ENCODE measurements at regions not wholly inside any gene's neighbourhood (a gene's known extent, or its start where the extent isn't known, plus 50 kb on each side); places are given as distances from the start of the nearest gene placed in this dataset.

DNA sequence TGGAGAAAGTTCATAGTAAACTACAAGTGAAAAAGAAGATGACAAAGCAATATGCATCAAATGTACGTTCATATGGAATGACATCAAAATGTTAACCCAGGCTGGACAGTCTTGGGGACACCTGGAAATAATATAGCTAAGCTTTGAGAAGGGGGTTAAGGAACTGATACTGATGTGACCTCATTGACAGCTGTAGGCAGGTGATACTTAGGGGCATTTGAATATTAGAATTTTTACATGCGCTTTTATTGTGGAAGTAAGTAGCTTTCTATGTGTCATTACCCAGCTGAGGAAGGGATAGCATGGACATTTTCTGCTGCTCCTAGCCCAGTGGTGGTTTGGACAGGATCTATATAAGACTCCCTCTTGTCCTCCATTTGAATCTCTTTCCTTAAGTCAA lies 299.7 kb downstream of the CWC27 start:
- no peak for DNase-seq

DNA sequence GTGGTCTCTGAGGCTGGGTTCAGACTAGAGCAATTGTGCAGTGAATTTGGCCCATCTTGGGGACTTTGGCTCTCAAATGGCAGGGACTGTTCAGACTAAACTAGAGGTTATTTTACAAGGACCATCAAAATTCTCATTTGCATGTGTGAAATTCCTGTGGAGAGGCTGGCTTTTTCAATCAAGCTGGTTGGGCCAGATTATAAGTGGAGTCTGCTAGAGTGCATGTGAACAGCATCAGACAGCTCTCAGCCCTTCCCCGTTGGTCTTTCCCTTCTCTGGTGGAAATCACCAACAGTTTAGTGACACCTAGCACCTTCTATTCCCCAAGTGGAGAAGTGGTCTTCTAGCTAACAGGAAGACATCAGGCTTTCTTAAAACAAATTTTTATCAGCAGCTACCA lies 301.3 kb downstream of the CWC27 start:
- DNase-seq = peak; percentile 82

DNA sequence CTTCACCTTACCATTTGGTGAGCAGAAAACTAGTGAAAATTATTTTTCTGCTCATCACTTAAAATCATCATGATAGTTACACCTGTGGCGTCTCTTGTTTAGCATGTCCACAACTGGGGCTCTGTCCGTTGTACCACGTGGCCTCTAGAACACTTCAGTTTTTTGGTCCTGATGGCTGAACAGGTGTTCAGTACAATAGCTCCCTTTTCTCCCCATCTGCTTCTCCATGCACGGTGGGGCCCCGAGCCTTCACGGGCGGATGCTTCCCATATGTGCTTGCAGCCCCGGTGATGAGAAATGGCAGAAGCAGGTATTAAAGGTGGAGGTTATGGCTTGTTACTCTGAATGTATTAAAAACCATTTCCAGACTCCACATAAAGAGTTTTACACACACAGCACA lies 304.1 kb downstream of the CWC27 start:
- peak; percentile 63 for DNase-seq

DNA sequence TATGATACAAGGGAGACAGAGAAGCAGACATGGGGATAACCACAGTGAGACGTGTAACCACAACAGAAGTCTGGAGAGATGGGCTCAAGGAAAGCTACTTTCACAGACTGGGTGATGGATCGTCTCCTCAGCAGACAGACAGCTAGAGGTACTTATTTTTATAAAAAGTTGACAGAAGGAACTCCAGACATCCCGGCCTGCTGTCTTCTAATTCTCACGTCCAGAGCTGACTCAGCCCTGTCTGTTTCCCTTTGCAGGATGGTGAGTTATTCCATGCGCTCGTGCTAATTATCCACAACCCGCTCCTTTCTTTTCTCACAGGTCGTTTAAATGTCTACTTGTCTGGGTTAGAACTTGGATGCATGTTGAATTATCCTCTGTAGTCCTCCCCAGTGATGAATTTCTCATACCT lies 304.5 kb downstream of the CWC27 start:
- peak; percentile 96 for DNase-seq

DNA sequence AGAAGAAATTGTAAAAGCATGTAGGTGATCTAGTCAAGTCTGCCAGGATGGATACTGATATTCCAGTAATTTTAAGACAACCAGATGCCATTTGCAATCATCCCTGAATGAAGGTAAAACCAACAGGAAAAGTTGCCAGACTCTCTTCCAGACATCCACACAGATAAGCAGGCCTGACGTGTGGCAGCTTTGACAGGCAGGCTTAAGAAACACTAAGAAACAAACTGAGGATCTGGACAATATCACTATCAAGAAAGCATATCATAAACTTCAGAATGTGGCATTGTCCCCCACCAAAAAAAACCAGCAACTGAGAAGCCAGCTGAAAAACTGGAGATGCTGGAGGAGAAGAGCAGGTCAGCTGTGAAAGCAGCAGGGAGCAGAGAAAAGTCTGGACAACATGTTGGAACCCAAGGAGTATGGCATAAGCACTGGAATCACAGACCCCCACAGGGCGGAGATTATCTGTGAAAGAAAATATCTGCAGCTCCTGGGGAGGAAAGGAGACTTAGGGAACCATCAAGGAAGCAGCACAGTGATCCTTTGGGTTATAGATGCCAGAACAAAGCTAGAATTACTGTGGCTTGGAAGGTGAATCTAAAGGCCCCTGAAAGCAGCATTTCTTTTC lies 307.0 kb downstream of the CWC27 start:
- peak; percentile 82 for DNase-seq

DNA sequence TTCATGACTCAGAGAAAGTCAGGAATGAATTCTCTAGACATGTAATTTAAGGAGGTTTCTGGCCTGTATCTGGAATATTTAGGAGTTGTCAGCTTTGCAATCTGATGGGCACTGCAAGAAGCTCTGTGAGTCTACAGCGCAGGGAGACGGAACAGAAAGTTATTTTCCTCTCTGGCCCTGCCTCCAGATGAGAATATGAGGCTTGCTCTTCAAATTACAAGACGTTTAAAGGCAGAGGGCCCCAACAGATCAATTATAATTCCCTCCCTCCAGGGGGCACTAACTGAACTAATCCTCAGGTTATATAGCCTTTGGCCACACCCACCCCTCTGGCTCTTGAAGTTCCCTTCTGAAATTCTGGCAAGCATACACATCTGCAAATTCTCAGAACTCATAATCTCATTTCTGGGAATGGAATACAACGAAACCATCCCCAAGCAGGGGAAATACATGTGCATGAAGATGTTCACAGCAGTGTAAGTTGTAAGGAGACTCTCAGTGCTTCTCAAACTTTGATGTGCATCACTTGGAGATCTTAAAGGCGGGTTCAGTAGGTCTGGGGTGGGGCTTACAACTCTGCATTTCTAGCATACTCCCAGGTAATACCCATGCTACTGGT lies 307.6 kb downstream of the CWC27 start:
- peak; percentile 80 for DNase-seq

DNA sequence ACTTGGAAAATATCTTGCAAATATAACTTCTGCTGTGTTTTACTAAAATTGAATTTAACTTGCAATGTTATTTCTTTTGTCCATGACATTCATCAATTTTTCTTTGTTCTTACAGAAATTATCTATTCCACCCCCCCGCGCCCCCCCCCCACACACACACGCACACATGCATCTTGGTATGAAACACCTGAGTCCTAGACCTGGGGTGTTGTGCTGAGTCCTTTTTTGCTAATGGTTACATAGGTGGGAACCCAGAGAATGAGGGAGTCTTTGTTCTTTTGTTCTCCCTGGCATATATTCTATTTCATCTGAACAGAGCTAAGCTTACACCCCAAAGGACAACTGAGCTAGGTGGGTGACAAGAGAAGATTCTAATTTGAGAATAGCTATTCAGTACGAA lies 308.9 kb downstream of the CWC27 start:
- no peak for DNase-seq

DNA sequence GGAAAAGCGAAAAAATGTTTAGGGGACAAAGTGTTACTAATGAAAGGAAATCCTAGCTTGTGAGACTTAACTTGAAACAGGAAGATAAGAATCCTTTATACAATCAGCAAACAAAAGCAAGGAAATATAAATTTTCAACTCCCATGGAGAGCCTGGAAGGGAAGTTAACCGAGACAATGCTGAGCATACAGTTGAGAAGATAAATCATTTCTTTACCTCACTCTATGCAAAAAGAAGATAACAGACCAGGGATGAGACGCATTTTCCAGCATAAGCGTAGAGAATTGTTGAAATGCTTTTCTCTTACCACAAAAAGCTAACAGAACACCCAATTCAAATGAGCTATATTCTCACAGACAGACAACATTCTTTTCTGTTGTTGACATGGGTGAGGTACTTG lies 309.6 kb downstream of the CWC27 start:
- no peak for DNase-seq

DNA sequence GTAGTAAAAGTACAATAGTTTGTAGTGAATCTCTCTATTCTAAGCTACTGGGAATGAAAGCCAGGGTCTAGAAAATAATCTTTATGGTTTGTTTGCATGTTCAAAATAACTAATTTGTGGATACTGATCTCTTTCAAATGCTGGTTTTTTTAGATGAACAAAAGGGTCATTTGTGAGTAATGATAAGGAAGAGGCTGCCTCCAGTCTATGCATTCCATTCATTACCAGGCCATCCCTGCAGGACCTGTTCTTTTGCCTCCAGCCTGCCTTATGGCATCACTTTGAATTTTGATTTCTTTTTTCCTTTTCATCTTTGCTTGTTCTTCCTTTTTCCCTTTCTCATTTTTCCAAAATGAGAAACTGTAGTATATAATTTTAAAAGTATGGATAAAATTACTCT lies 312.3 kb downstream of the CWC27 start:
- no peak for DNase-seq

DNA sequence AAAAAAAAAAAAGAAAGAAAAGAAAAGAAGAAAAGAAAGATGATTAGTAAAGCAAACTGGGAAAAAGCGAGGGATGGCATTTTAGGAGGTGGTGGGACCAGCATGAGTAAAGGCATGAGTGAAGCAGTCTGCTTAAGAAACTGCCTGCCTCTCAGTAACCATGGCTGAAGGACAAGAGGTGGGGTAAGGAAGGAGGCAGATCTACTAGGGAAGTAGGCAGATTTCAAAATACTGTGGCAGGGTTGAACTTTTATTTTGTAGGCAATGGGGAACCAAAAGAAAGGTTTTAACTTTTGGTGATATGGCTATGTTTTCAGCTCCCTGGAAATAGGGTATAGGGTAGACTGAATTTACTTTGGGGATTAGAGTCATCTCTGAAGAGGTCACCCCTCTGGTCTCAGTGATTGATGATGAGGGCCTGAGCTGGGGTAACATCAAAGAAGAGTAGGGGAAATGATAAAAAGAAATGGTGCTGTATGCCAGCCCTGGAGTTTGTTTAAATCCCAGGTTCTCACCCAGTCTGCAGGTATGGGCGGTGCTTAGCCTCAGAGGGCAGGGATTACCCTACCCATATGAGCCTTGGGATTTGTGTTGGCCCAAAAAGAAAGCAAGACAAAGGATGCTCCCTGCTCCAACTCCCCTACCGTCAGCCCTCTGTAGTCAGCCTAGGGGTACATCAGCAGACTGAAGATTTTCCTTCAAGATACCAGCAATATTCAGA lies 316.2 kb downstream of the CWC27 start:
- DNase-seq = no peak

DNA sequence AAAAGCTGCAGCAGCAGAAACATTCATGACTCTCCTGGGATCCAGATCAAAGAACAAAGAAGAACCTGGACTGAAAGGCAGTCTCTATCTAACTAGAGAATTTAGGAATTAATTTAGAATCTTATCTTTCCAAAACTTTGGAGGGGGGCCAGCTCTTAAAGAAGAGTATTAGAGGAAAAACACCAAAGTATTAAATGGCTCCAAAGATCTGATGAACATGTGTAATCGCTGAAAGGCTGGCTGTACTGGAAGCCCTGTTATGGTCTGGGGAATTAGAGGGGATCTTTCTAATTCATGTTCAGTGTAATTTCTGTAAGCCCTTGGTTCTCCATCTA lies 316.8 kb downstream of the CWC27 start:
- no peak for DNase-seq

DNA sequence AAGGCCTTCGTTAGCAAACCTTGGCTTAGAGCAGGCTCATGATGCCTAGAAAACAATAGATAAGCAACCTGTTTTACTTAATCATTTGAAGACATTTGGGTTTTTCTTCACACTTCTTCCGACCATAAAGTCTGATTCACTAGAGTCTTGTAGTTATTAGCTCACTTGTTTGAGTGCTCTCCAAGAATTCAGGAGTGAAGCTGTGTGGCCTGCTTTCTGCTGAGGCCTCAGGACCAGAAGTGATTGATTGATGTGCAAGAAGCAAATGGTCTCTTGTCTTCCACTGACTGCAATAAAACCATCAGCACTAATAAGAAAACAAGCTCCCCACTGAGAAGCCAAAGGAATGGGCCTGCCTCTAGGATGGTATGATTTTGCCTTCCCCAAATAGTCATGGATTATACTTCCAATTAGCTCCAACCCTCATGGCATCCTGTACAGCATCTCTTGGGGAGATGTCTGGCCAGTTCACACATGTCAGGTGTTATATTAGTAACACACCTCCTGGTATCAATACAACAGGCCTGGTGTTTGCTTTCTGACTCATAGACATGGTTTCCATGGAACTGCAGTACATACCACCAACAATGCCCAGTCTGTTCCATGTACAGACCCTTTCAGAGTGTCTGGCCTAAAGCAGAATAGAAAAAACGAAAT lies 317.6 kb downstream of the CWC27 start:
- DNase-seq = peak; percentile 89

DNA sequence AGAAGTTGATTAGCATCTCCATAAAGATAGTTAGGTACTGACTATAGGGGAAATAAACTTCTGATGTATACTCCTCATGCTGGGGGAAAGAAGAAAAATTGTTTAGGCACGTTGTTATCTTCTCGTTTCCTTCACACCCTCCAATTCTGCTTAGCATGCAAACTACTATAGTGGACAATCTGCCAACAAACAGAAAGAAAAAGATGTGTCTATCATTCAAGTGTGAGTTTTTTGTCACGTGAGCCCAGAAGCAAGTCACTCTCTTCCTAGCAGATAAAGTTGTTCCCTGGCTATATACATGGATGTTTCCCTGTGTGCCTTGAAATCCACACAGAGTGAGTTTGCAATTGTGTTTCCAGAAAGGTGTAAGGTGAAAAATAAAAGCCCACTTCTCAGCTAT lies 318.4 kb downstream of the CWC27 start:
- DNase-seq = no peak

DNA sequence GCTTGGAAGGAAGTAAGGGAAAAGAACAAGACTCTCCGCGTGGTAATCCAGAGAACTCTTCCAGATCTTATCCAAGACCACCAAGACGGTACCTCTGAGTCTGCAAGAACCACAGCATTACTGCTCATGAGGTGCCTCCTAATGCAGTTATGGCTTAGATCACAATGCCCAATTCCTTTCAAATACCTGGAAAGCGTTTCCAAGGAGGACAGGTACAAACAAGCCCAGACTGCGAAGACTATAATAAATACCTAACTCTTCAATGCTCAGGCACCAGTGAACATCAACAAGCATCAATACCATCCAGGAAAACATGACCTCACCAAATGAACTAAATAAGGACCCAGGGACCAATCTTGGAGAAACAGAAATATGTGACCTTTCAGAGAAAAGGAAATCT lies 325.5 kb downstream of the CWC27 start:
- no peak for DNase-seq

DNA sequence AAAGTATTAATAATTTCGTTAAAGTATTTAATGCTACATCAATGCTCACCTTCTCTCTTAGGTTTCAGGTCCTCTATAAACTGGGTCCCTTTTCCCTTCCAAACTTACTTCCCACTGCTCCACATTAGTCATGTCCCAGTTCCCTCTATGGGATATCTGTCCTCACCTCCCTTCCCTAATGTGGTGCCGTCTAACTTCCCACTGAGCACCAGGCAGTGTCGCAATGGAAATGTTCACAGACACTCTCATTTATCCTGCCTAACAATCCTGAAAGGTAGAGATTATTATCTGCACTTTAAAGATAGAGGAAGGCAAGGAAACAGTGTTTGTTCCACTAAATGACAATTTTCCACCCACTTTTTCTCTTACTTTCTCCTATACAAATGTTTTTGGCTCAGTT lies 329.7 kb downstream of the CWC27 start:
- no peak for DNase-seq

Data from islet precursor cell (in vitro differentiated cells).